ENCODE measurements at regions not wholly inside any gene's neighbourhood (a gene's known extent, or its start where the extent isn't known, plus 50 kb on each side); places are given as distances from the start of the nearest gene placed in this dataset.

DNA sequence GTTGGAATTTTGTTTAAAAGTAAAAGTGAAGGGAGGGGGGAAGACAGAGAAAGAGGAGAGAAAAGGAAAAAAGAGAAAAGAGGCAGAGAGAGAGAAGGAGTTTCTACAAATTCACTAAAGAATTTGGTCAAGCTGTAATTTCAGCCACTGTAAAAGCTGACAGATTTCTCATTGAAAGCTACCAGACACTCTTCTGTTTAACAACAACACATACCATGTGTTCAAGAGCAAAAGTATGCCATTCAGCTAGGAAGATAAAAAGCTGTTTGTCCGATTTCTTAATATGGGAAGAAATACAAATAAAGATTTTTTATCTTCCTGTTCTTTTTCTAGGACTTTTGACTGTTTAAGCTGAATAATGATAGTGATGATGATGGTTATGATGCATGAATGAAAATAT is 204.8 kb upstream of the RSPO3 start:
- TF ChIP-seq CTCF (IDR thresholded peaks at IDR 0.05), result no peak
- TF ChIP-seq ZFX (IDR thresholded peaks at IDR 0.05; ENCODE audit: borderline replicate concordance), result no peak
